ENCODE measurements at regions not wholly inside any gene's neighbourhood (a gene's known extent, or its start where the extent isn't known, plus 50 kb on each side); places are given as distances from the start of the nearest gene placed in this dataset.

DNA sequence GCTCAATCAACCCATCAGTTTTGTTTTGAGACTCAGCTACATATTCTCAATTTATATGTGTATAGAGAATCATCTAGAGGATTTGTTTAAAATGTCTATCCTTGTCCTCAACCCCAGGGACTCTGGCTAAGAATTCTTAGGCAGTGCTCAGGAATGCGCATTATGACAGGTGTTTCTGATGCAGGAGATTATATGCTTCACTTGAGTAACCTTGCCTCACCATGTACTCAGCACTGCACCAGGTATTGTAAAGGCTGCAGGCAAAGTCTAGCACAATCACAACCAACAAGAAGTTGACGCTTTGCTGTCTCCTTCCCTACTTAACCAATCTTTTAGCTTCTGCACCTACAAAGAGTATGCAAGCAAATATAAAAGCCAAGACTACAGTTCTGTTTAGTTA is 79.6 kb downstream of the LACC1 start:
- H3K27ac ChIP-seq (ENCODE audit: low read depth, low read length): no peak overlapping the region
- H3K4me1 ChIP-seq (ENCODE audit: control insufficient read depth, insufficient read depth, low read length): no peaks in the 10 kb centered on the region
- no peaks in the 10 kb centered on the region for H3K36me3 ChIP-seq (ENCODE audit: control insufficient read depth, insufficient read depth, low read length)
- H3K4me3 Mint-ChIP-seq: no peak overlapping the region
- no peaks in the 10 kb centered on the region for H3K36me3 Mint-ChIP-seq (ENCODE audit: low read depth)
- H3K27me3 ChIP-seq (ENCODE audit: control insufficient read depth, insufficient read depth, low read length, poor library complexity, severe bottlenecking): no peaks in the 10 kb centered on the region
- WGBS, 2 experiments (ENCODE audit: insufficient coverage in 1 of 2, insufficient read length in 1 of 2): 97 to 100% methylated on average over 1 to 2 of the region's 2 CpGs
- H3K9me3 ChIP-seq (ENCODE audit: control insufficient read depth, low read length): no peaks in the 10 kb centered on the region
- H3K4me3 ChIP-seq (ENCODE audit: low read length): no peak overlapping the region
- no peaks in the 10 kb centered on the region for H3K27me3 Mint-ChIP-seq (ENCODE audit: insufficient read depth)
- H3K4me1 Mint-ChIP-seq: peaks cover 7% of the 10 kb centered on the region
- no peak for TF ChIP-seq CTCF (conservative IDR thresholded peaks at IDR 0.05)
- DNase-seq: no peak
- no peak overlapping the region for H3K27ac Mint-ChIP-seq
- no peak overlapping the region for H3K9ac ChIP-seq (ENCODE audit: extremely low read depth, low read length, poor library complexity, severe bottlenecking)
- H3K9me3 Mint-ChIP-seq: peaks cover 3% of the 10 kb centered on the region

- DNase-seq: no peak
- Histone ChIP-seq H3K9me3 (ENCODE audit: control insufficient read depth, low read length) (no peaks in the 10 kb centered on the region), H3K27ac (ENCODE audit: low read depth, low read length) (no peak overlapping the region), H3K36me3 (ENCODE audit: control insufficient read depth, insufficient read depth, low read length) (no peaks in the 10 kb centered on the region), H3K9ac (ENCODE audit: extremely low read depth, low read length, poor library complexity, severe bottlenecking) (no peak overlapping the region), H3K4me3 (ENCODE audit: low read length) (no peak overlapping the region), H3K27me3 (ENCODE audit: control insufficient read depth, insufficient read depth, low read length, poor library complexity, severe bottlenecking) (no peaks in the 10 kb centered on the region), H3K4me1 (ENCODE audit: control insufficient read depth, insufficient read depth, low read length) (no peaks in the 10 kb centered on the region)
- peaks cover 2% of the 10 kb centered on the region for H3K9me3 Mint-ChIP-seq
- peaks cover 11% of the 10 kb centered on the region for H3K4me1 Mint-ChIP-seq
- H3K4me3 Mint-ChIP-seq: no peak overlapping the region
- H3K36me3 Mint-ChIP-seq (ENCODE audit: low read depth): no peaks in the 10 kb centered on the region
- WGBS, 2 experiments (ENCODE audit: insufficient coverage in 1 of 2, insufficient read length in 1 of 2): 88 to 93% methylated on average over 4 of the region's 4 CpGs
- no peaks in the 10 kb centered on the region for H3K27me3 Mint-ChIP-seq (ENCODE audit: insufficient read depth)
- TF ChIP-seq CTCF (conservative IDR thresholded peaks at IDR 0.05): no peak
- no peak overlapping the region for H3K27ac Mint-ChIP-seq
These were observed 82.2 kb downstream of the LACC1 start for GRCh38 chr13:43961909-43962308.

- no peaks in the 10 kb centered on the region for H3K36me3 ChIP-seq (ENCODE audit: control insufficient read depth, insufficient read depth, low read length)
- Mint-ChIP-seq H3K4me3 (no peak overlapping the region), H3K27me3 (ENCODE audit: insufficient read depth) (no peaks in the 10 kb centered on the region), H3K9me3 (peaks cover 6% of the 10 kb centered on the region), H3K36me3 (ENCODE audit: low read depth) (peaks cover 2% of the 10 kb centered on the region), H3K27ac (no peak overlapping the region), H3K4me1 (peaks cover 8% of the 10 kb centered on the region)
- H3K27ac ChIP-seq (ENCODE audit: low read depth, low read length): no peak overlapping the region
- no peak overlapping the region for H3K4me3 ChIP-seq (ENCODE audit: low read length)
- WGBS, 2 experiments (ENCODE audit: insufficient coverage in 1 of 2, insufficient read length in 1 of 2): 89 to 90% methylated on average over 4 of the region's 4 CpGs
- no peaks in the 10 kb centered on the region for H3K9me3 ChIP-seq (ENCODE audit: control insufficient read depth, low read length)
- no peaks in the 10 kb centered on the region for H3K27me3 ChIP-seq (ENCODE audit: control insufficient read depth, insufficient read depth, low read length, poor library complexity, severe bottlenecking)
- no peak overlapping the region for H3K9ac ChIP-seq (ENCODE audit: extremely low read depth, low read length, poor library complexity, severe bottlenecking)
- peak; percentile 59 for DNase-seq
- peak; percentile 65 for TF ChIP-seq CTCF (conservative IDR thresholded peaks at IDR 0.05)
- no peaks in the 10 kb centered on the region for H3K4me1 ChIP-seq (ENCODE audit: control insufficient read depth, insufficient read depth, low read length)
These were observed 84.0 kb downstream of the LACC1 start for GRCh38 chr13:43963726-43964125.

Data from endodermal cell (in vitro differentiated cells).